ENCODE measurements at regions not wholly inside any gene's neighbourhood (a gene's known extent, or its start where the extent isn't known, plus 50 kb on each side); places are given as distances from the start of the nearest gene placed in this dataset.

DNA sequence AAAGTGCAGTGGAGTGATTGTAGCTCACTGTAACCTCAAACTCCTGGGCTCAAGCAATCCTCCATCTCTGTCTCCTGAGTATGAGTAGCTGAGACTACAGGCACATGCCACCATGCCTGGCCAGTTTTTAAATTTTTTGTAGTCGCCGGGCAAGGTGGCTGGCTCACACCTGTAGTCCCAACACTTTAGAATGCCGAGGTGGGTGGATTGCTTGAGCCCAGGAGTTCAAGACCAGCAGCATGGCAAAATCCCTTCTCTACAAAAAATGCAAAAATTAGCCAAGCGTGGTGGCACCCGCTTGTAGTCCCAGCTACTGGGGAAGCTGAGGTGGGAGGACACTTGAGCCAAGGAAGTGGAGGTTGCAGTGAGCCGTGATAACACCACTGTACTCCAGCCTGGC is 219.5 kb downstream of the KLHL28 start:
- TF ChIP-seq, protein P1, sequence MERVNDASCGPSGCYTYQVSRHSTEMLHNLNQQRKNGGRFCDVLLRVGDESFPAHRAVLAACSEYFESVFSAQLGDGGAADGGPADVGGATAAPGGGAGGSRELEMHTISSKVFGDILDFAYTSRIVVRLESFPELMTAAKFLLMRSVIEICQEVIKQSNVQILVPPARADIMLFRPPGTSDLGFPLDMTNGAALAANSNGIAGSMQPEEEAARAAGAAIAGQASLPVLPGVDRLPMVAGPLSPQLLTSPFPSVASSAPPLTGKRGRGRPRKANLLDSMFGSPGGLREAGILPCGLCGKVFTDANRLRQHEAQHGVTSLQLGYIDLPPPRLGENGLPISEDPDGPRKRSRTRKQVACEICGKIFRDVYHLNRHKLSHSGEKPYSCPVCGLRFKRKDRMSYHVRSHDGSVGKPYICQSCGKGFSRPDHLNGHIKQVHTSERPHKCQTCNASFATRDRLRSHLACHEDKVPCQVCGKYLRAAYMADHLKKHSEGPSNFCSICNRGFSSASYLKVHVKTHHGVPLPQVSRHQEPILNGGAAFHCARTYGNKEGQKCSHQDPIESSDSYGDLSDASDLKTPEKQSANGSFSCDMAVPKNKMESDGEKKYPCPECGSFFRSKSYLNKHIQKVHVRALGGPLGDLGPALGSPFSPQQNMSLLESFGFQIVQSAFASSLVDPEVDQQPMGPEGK (CRISPR knock-in tag; IDR thresholded peaks at IDR 0.05; ENCODE audit: borderline replicate concordance) = no peak
- no peak for TF ChIP-seq SNAI2 (CRISPR knock-in tag; IDR thresholded peaks at IDR 0.05)
- TF ChIP-seq, protein P2, sequence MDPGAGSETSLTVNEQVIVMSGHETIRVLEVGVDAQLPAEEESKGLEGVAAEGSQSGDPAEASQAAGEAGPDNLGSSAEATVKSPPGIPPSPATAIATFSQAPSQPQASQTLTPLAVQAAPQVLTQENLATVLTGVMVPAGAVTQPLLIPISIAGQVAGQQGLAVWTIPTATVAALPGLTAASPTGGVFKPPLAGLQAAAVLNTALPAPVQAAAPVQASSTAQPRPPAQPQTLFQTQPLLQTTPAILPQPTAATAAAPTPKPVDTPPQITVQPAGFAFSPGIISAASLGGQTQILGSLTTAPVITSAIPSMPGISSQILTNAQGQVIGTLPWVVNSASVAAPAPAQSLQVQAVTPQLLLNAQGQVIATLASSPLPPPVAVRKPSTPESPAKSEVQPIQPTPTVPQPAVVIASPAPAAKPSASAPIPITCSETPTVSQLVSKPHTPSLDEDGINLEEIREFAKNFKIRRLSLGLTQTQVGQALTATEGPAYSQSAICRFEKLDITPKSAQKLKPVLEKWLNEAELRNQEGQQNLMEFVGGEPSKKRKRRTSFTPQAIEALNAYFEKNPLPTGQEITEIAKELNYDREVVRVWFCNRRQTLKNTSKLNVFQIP (CRISPR knock-in tag; IDR thresholded peaks at IDR 0.05; ENCODE audit: borderline replicate concordance, low read depth) = no peak
- TF ChIP-seq ZNF70 (CRISPR knock-in tag; IDR thresholded peaks at IDR 0.05) = no peak
- no peak for TF ChIP-seq ZFP30 (CRISPR knock-in tag; IDR thresholded peaks at IDR 0.05)
- no peak for TF ChIP-seq ZNF565 (CRISPR knock-in tag; conservative IDR thresholded peaks at IDR 0.05; ENCODE audit: low read depth)
- no peak for TF ChIP-seq ZNF8 (CRISPR knock-in tag; IDR thresholded peaks at IDR 0.05)
- TF ChIP-seq, protein P3, sequence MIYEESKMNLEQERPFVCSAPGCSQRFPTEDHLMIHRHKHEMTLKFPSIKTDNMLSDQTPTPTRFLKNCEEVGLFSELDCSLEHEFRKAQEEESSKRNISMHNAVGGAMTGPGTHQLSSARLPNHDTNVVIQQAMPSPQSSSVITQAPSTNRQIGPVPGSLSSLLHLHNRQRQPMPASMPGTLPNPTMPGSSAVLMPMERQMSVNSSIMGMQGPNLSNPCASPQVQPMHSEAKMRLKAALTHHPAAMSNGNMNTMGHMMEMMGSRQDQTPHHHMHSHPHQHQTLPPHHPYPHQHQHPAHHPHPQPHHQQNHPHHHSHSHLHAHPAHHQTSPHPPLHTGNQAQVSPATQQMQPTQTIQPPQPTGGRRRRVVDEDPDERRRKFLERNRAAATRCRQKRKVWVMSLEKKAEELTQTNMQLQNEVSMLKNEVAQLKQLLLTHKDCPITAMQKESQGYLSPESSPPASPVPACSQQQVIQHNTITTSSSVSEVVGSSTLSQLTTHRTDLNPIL (CRISPR knock-in tag; IDR thresholded peaks at IDR 0.05; ENCODE audit: low read depth) = no peak
- TF ChIP-seq ISL1 (CRISPR knock-in tag; IDR thresholded peaks at IDR 0.05) = no peak

All from SK-N-SH treated with all-trans-retinoic acid at 6 μM for 48 hours (cell line).